ENCODE measurements at regions not wholly inside any gene's neighbourhood (a gene's known extent, or its start where the extent isn't known, plus 50 kb on each side); places are given as distances from the start of the nearest gene placed in this dataset.

- FAIRE-seq (no peak), DNase-seq (ENCODE audit: low read depth, low spot score) (no peak), ATAC-seq (no peak)
- in situ Hi-C loops (cut with MboI), result no loop called here
- TF ChIP-seq FOS (IDR thresholded peaks at IDR 0.05; ENCODE audit: borderline replicate concordance, extremely low read depth, insufficient read length) (no peak), BACH1 (IDR thresholded peaks at IDR 0.05; ENCODE audit: borderline replicate concordance) (peak; percentile 52; the same call in 1 of the 2 replicates), NFIC (IDR thresholded peaks at IDR 0.05; ENCODE audit: low read depth, low read length) (no peak)
- no peak overlapping the region for H2AFZ ChIP-seq (ENCODE audit: control insufficient read depth, low read depth, low read length)
- no peak overlapping the region for H3K9ac ChIP-seq (ENCODE audit: control insufficient read depth, insufficient read depth, low read length)
- H3K36me3 ChIP-seq (ENCODE audit: control insufficient read depth in 2 of 2, insufficient read depth in 2 of 2, low read length in 1 of 2), result no peaks in the 10 kb centered on the region
- ChIA-PET CTCF (interaction anchor here (0.7 kb wide), 1 partner anchor 50 kb away, joined by 3 read pairs; no protein-coding TSS in a partner anchor), RAD21 (ENCODE audit: unreplicated experiment) (no interaction called here), POLR2A (no interaction called here), SMC1A (ENCODE audit: uncharacterized antibody, unreplicated experiment) (interaction anchor here (0.6 kb wide), 1 partner anchor 63 kb away, joined by 3 read pairs; no protein-coding TSS in a partner anchor)
- no peak overlapping the region for H3K4me2 ChIP-seq (ENCODE audit: control insufficient read depth, insufficient read depth)
- H3K27ac ChIP-seq (ENCODE audit: control insufficient read depth, insufficient read depth), result no peak overlapping the region
- H3K9me3 ChIP-seq (replicated peaks; ENCODE audit: control insufficient read depth, insufficient read depth, low read length), result no peaks in the 10 kb centered on the region
- H3K27me3 ChIP-seq (replicated peaks in 1 of 2; ENCODE audit: control insufficient read depth in 2 of 2, insufficient read depth in 2 of 2, low read length in 1 of 2), result no peaks in the 10 kb centered on the region; a peak in 1 of 4 replicates
- H3K79me2 ChIP-seq (ENCODE audit: control insufficient read depth, insufficient read depth, low read length), result no peaks in the 10 kb centered on the region
- no peaks in the 10 kb centered on the region for H3K4me1 ChIP-seq (ENCODE audit: control insufficient read depth, insufficient read depth, low read length)
- H3K4me3 ChIP-seq, result no peak overlapping the region
- no TSS peak for BruUV-seq (replicated peaks)
- 1% methylated on average over 5 of the region's 5 CpGs for WGBS (ENCODE audit: insufficient coverage, insufficient replicate concordance, low lambda C conversion rate, missing lambda C conversion rate)
- H4K20me1 ChIP-seq (ENCODE audit: control insufficient read depth, insufficient read depth), result no peaks in the 10 kb centered on the region
- intact Hi-C loops (cut with micrococcal nuclease; ENCODE audit: unreplicated experiment), result no loop called here
Measured at GRCh38 chr1:168392958-168393549, 112.4 kb downstream of the TBX19 start.

GRCh38 chr1:168391851-168392681, 111.4 kb downstream of the TBX19 start:
- intact Hi-C loops (cut with micrococcal nuclease; ENCODE audit: unreplicated experiment), result no loop called here
- Histone ChIP-seq H3K9ac (ENCODE audit: control insufficient read depth, insufficient read depth, low read length) (no peak overlapping the region), H3K4me3 (no peak overlapping the region), H3K9me3 (replicated peaks; ENCODE audit: control insufficient read depth, insufficient read depth, low read length) (no peaks in the 10 kb centered on the region; the same call in 2 of the 3 replicates), H3K27ac (ENCODE audit: control insufficient read depth, insufficient read depth) (no peak overlapping the region), H4K20me1 (ENCODE audit: control insufficient read depth, insufficient read depth) (no peaks in the 10 kb centered on the region), H2AFZ (ENCODE audit: control insufficient read depth, low read depth, low read length) (no peak overlapping the region), H3K4me1 (ENCODE audit: control insufficient read depth, insufficient read depth, low read length) (no peaks in the 10 kb centered on the region), H3K4me2 (ENCODE audit: control insufficient read depth, insufficient read depth) (no peak overlapping the region), H3K79me2 (ENCODE audit: control insufficient read depth, insufficient read depth, low read length) (no peaks in the 10 kb centered on the region), H3K27me3 (replicated peaks in 1 of 2; ENCODE audit: control insufficient read depth in 2 of 2, insufficient read depth in 2 of 2, low read length in 1 of 2) (no peaks in the 10 kb centered on the region; a peak in 1 of 4 replicates), H3K36me3 (ENCODE audit: control insufficient read depth in 2 of 2, insufficient read depth in 2 of 2, low read length in 1 of 2) (no peaks in the 10 kb centered on the region)
- POLR2A ChIA-PET, result no interaction called here
- DNase-seq (ENCODE audit: low read depth, low spot score) (no peak), ATAC-seq (no peak), FAIRE-seq (no peak)
- in situ Hi-C loops (cut with MboI), result no loop called here
- CTCF ChIA-PET, result interaction anchor here (1.5 kb wide), 1 partner anchor 30 kb away, joined by 3 read pairs; no protein-coding TSS in a partner anchor
- BruUV-seq (replicated peaks), result no TSS peak
- RAD21 ChIA-PET (ENCODE audit: unreplicated experiment), result no interaction called here
- WGBS (ENCODE audit: insufficient coverage, insufficient replicate concordance, low lambda C conversion rate, missing lambda C conversion rate), result 31% methylated on average over 8 of the region's 8 CpGs
- SMC1A ChIA-PET (ENCODE audit: uncharacterized antibody, unreplicated experiment), result interaction anchor here (0.6 to 0.9 kb wide), 3 partner anchors 21 to 62 kb away, joined by 3 read pairs; no protein-coding TSS in a partner anchor
- no peak for TF ChIP-seq ATF7 (IDR thresholded peaks at IDR 0.05; ENCODE audit: low read depth)
- no peak for TF ChIP-seq IRF5 (IDR thresholded peaks at IDR 0.05; ENCODE audit: borderline replicate concordance)
- TF ChIP-seq SMAD1 (IDR thresholded peaks at IDR 0.05; ENCODE audit: low read depth, partially characterized antibody), result no peak
- no peak for TF ChIP-seq MYC (IDR thresholded peaks at IDR 0.05; ENCODE audit: insufficient read depth, insufficient read length, insufficient replicate concordance, low read length, severe bottlenecking)
- TF ChIP-seq SRF (IDR thresholded peaks at IDR 0.05; ENCODE audit: low read depth in 2 of 2, low read length in 2 of 2), result no peak
- no peak for TF ChIP-seq CBFB (IDR thresholded peaks at IDR 0.05; ENCODE audit: low read depth)
- no peak for TF ChIP-seq NBN (IDR thresholded peaks at IDR 0.05)
- no peak for TF ChIP-seq EGR1 (IDR thresholded peaks at IDR 0.05; ENCODE audit: borderline replicate concordance in 1 of 2, low read depth in 2 of 2, low read length in 2 of 2)
- no peak for TF ChIP-seq FOS (IDR thresholded peaks at IDR 0.05; ENCODE audit: borderline replicate concordance, extremely low read depth, insufficient read length)
- TF ChIP-seq ATF3 (IDR thresholded peaks at IDR 0.05; ENCODE audit: borderline replicate concordance, extremely low read depth, low read depth, low read length), result no peak

Data from GM12878 (cell line).